Colonic mucosa (tissue), 4 donors: ENCODE measurements at regions not wholly inside any gene's neighbourhood (a gene's known extent, or its start where the extent isn't known, plus 50 kb on each side); places are given as distances from the start of the nearest gene placed in this dataset.

Experiments used
- DNase-seq: peaks from one replicate; pipeline ENCODE4 v3.0.0-alpha.2; 2020
- H3K27ac ChIP-seq: fragments of 200-600 bp; one replicate; pipeline ENCODE4 v1.8.0; 2021
- H3K27me3 ChIP-seq: fragments of 200-600 bp; one replicate; pipeline ENCODE4 v1.8.0; 2021
- H3K36me3 ChIP-seq: fragments of 200-600 bp; one replicate; pipeline ENCODE4 v1.8.0; 2021
- H3K4me1 ChIP-seq: fragments of 200-600 bp; one replicate; pipeline ENCODE4 v1.8.0; 2021; ENCODE audit warnings: mild to moderate bottlenecking
- H3K4me3 ChIP-seq: fragments of 200-600 bp; one replicate; pipeline ENCODE4 v1.8.0; 2021
- H3K9ac ChIP-seq, 2 donors: one replicate each; pipeline ENCODE4 v1.7.0; 2013; ENCODE audit warnings: control low read depth in 2 of 2, low read depth in 2 of 2, low read length in 2 of 2
- H3K9me3 ChIP-seq: fragments of 200-600 bp; one replicate; pipeline ENCODE4 v1.8.0; 2021
- CTCF ChIP-seq: fragments of 200-600 bp; IDR thresholded peaks from one replicate; pipeline ENCODE4 v1.8.0; 2022; ENCODE audit warnings: antibody characterized with exemption, mild to moderate bottlenecking
- intact Hi-C: fragments of 100-400 bp; cut with DNase I; formaldehyde crosslinking; loops from one replicate; pipeline ENCODE4 v1.14.1; 2022
- donor health status: healthy.
- donor health status: DM: no; HTN: no; CAD: no.
- donor health status: DM: no; HTN: no; CAD: no.

GRCh38 chr11:80650966-80651365 lies 1210.1 kb upstream of the TENM4 start:
- DNase-seq: no peak
- Histone ChIP-seq H3K27ac (no peak overlapping the region), H3K4me1 (no peaks in the 10 kb centered on the region), H3K9me3 (no peaks in the 10 kb centered on the region), H3K9ac (no peak overlapping the region), H3K36me3 (no peaks in the 10 kb centered on the region), H3K27me3 (no peaks in the 10 kb centered on the region), H3K4me3 (no peak overlapping the region)
- no peak for TF ChIP-seq CTCF
- intact Hi-C loops: no loop called here

GRCh38 chr11:80649186-80649585 lies 1208.4 kb upstream of the TENM4 start:
- no peak overlapping the region for H3K27ac ChIP-seq
- no peaks in the 10 kb centered on the region for H3K27me3 ChIP-seq
- no peaks in the 10 kb centered on the region for H3K36me3 ChIP-seq
- intact Hi-C loops: no loop called here
- H3K4me3 ChIP-seq: no peak overlapping the region
- no peak for DNase-seq
- H3K9me3 ChIP-seq: no peaks in the 10 kb centered on the region
- no peak overlapping the region for H3K9ac ChIP-seq
- no peaks in the 10 kb centered on the region for H3K4me1 ChIP-seq
- TF ChIP-seq CTCF: no peak

- no peak for TF ChIP-seq CTCF
- Histone ChIP-seq H3K4me1 (no peaks in the 10 kb centered on the region), H3K36me3 (no peaks in the 10 kb centered on the region), H3K4me3 (no peak overlapping the region), H3K9me3 (no peaks in the 10 kb centered on the region), H3K27ac (no peak overlapping the region), H3K27me3 (no peaks in the 10 kb centered on the region), H3K9ac (no peak overlapping the region)
- no peak for DNase-seq
- intact Hi-C loops: no loop called here
Observed at GRCh38 chr11:80638296-80638695, 1197.5 kb upstream of the TENM4 start.

- H3K9me3 ChIP-seq: no peaks in the 10 kb centered on the region
- H3K27me3 ChIP-seq: no peaks in the 10 kb centered on the region
- no peak for TF ChIP-seq CTCF
- H3K9ac ChIP-seq: no peak overlapping the region
- H3K4me1 ChIP-seq: no peaks in the 10 kb centered on the region
- no peaks in the 10 kb centered on the region for H3K36me3 ChIP-seq
- no peak overlapping the region for H3K27ac ChIP-seq
- intact Hi-C loops: no loop called here
- DNase-seq: no peak
- H3K4me3 ChIP-seq: no peak overlapping the region
Observed at GRCh38 chr11:80637571-80637970, 1196.7 kb upstream of the TENM4 start.

GRCh38 chr11:80636999-80637398 lies 1196.2 kb upstream of the TENM4 start:
- Histone ChIP-seq H3K27me3 (no peaks in the 10 kb centered on the region), H3K9ac (no peak overlapping the region), H3K36me3 (no peaks in the 10 kb centered on the region), H3K27ac (no peak overlapping the region), H3K4me3 (no peak overlapping the region), H3K9me3 (no peaks in the 10 kb centered on the region), H3K4me1 (no peaks in the 10 kb centered on the region)
- no peak for DNase-seq
- TF ChIP-seq CTCF: no peak
- intact Hi-C loops: no loop called here

- Histone ChIP-seq H3K27me3 (no peaks in the 10 kb centered on the region), H3K36me3 (no peaks in the 10 kb centered on the region), H3K27ac (no peak overlapping the region), H3K9ac (no peak overlapping the region), H3K4me1 (no peaks in the 10 kb centered on the region), H3K9me3 (no peaks in the 10 kb centered on the region), H3K4me3 (no peak overlapping the region)
- TF ChIP-seq CTCF: no peak
- no peak for DNase-seq
- intact Hi-C loops: no loop called here
Observed at GRCh38 chr11:80635178-80635577, 1194.3 kb upstream of the TENM4 start.
